GM12872 (cell line): ENCODE measurements at regions not wholly inside any gene's neighbourhood (a gene's known extent, or its start where the extent isn't known, plus 50 kb on each side); places are given as distances from the start of the nearest gene placed in this dataset.

Experiments used
- CTCF ChIP-seq: IDR thresholded peaks from 3 replicates; pipeline ENCODE4 v1.5.1; 2011; ENCODE audit warnings: low read depth, mild to moderate bottlenecking, low read length, moderate library complexity; ENCODE audit not compliant: insufficient read depth

GRCh38 chr14:98816720-98817119, 455.3 kb downstream of the BCL11B start:
- no peak for TF ChIP-seq CTCF

- TF ChIP-seq CTCF: no peak
Observed at GRCh38 chr14:98819132-98819866, 452.7 kb downstream of the BCL11B start.

GRCh38 chr14:98819867-98820206, 452.2 kb downstream of the BCL11B start:
- no peak for TF ChIP-seq CTCF

- TF ChIP-seq CTCF: no peak
Observed at GRCh38 chr14:98822917-98823316, 449.1 kb downstream of the BCL11B start.

GRCh38 chr14:98826618-98827017, 445.4 kb downstream of the BCL11B start:
- TF ChIP-seq CTCF: no peak

GRCh38 chr14:98834119-98834518, 437.9 kb downstream of the BCL11B start:
- TF ChIP-seq CTCF: no peak

- no peak for TF ChIP-seq CTCF
Observed at GRCh38 chr14:98835051-98835824, 436.8 kb downstream of the BCL11B start.
